Smooth muscle cell (in vitro differentiated cells): ENCODE measurements at regions not wholly inside any gene's neighbourhood (a gene's known extent, or its start where the extent isn't known, plus 50 kb on each side); places are given as distances from the start of the nearest gene placed in this dataset.

ENCODE experiments used
- DNase-seq: peaks from one replicate; lab custom pipeline; 2025; ENCODE audit not compliant: unreplicated experiment; lab: John Stamatoyannopoulos, UW
- H2AFZ ChIP-seq: fragments of 200-600 bp; sonication (generic); 2 replicates; pipeline ENCODE4 v1.6.0; 2016; ENCODE audit warnings: antibody characterized with exemption, low read depth, mild to moderate bottlenecking
- H3F3A ChIP-seq: fragments of 200-600 bp; sonication (generic); 2 replicates; pipeline ENCODE4 v1.6.0; 2017; ENCODE audit warnings: antibody characterized with exemption, low read depth
- H3K27ac ChIP-seq: fragments of 200-600 bp; sonication (generic); 2 replicates; pipeline ENCODE4 v1.5.1; 2016; ENCODE audit warnings: low read depth, mild to moderate bottlenecking
- H3K27me3 ChIP-seq: fragments of 200-600 bp; sonication (generic); 2 replicates; pipeline ENCODE4 v1.6.1; 2016; ENCODE audit warnings: low read depth, mild to moderate bottlenecking
- H3K36me3 ChIP-seq: fragments of 200-600 bp; sonication (generic); 2 replicates; pipeline ENCODE4 v1.5.1; 2016; ENCODE audit warnings: low read depth
- H3K4me1 ChIP-seq: fragments of 200-600 bp; sonication (generic); 2 replicates; pipeline ENCODE4 v1.5.1; 2016; ENCODE audit warnings: low read depth
- H3K4me2 ChIP-seq: fragments of 200-600 bp; sonication (generic); 2 replicates; pipeline ENCODE4 v1.6.0; 2016; ENCODE audit warnings: mild to moderate bottlenecking
- H3K4me3 ChIP-seq: fragments of 200-600 bp; sonication (generic); 2 replicates; pipeline ENCODE4 v1.5.1; 2016; ENCODE audit warnings: mild to moderate bottlenecking
- H3K79me2 ChIP-seq: fragments of 200-600 bp; sonication (generic); 2 replicates; pipeline ENCODE4 v1.6.0; 2016; ENCODE audit warnings: low read depth, mild to moderate bottlenecking
- H3K9ac ChIP-seq: fragments of 200-600 bp; sonication (generic); 2 replicates; pipeline ENCODE4 v1.6.0; 2016; ENCODE audit warnings: low read depth
- H3K9me3 ChIP-seq: fragments of 200-600 bp; sonication (generic); replicated peaks from 2 replicates; pipeline ENCODE4 v1.5.1; 2016; ENCODE audit warnings: low read depth
- H4K20me1 ChIP-seq: fragments of 200-600 bp; sonication (generic); 2 replicates; pipeline ENCODE4 v1.6.0; 2016; ENCODE audit warnings: low read depth
- CTCF ChIP-seq: fragments of 200-600 bp; sonication (generic); IDR thresholded peaks from 2 replicates; pipeline ENCODE4 v1.5.1; 2017; ENCODE audit warnings: borderline replicate concordance, mild to moderate bottlenecking, antibody characterized with exemption; ENCODE audit not compliant: insufficient read depth, poor library complexity, severe bottlenecking
- WGBS: methylation state at CpG from one replicate; pipeline ENCODE4 v1.1.7; 2016; ENCODE audit warnings: low lambda C conversion rate; 5-methylcytosine and 5-hydroxymethylcytosine counted together

DNA sequence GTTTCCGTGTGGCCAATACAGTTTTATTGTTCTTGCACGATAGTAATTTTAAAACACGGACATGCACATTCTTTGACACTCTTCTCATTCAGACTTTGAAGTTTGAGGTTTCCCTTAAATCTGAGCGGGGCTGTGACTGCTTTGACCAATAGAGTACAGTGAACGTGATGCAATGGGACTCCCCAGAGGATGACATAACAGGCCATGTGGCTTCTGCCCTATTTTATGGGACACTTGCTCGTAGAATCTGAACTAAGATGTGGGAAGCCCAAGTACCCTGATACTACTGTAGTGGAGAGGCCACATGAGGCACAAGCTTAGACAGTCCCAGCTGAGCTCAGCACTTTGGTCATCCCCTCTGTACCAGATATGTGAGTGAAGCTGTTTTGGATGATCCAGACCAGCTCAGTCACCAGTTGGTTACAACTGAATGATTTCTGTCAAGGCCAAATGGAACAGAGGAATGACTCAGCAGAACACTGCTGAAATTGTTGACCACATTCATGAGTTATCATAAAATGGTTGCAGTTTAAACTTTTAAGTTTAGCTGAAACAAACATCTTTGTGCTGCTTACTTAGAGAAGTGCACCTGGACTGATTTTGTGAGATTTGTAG lies 279.4 kb downstream of the RFPL4B start:
- TF ChIP-seq CTCF, result no peak
- Histone ChIP-seq H3K27ac (peak overlapping the region; percentile 70), H3K9ac (peak overlapping the region; percentile 9), H3K4me2 (peak overlapping the region; percentile 29), H3F3A (peaks cover 5% of the 10 kb centered on the region), H3K4me1 (no peaks in the 10 kb centered on the region), H2AFZ (peak overlapping the region; percentile 63), H4K20me1 (no peaks in the 10 kb centered on the region), H3K27me3 (no peaks in the 10 kb centered on the region), H3K9me3 (no peaks in the 10 kb centered on the region), H3K4me3 (no peak overlapping the region), H3K36me3 (no peaks in the 10 kb centered on the region), H3K79me2 (no peaks in the 10 kb centered on the region)
- WGBS, result 62% methylated on average over 6 of the region's 6 CpGs
- DNase-seq, result no peak

DNA sequence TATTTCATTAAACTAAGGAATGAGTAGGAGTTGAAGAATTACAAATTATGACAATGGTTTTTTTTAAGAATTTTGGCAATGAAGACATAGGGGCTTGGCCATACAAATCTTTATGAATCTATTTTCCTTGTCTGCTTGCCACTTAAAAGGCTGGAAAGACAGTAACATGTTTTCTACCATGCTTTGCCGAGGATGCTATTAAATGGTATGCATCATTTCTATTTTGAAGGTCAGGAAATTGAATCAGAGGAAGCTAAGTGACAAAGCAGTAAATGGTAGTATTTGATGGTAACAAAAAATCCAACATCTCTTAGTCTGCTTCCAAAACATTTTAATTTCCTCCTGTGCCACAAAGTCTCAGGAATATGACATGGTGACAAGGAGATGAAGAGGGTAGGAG lies 287.2 kb downstream of the RFPL4B start:
- Histone ChIP-seq H4K20me1 (no peaks in the 10 kb centered on the region), H2AFZ (peak overlapping the region; percentile 28), H3K4me2 (no peak overlapping the region), H3K9me3 (no peaks in the 10 kb centered on the region), H3K79me2 (no peaks in the 10 kb centered on the region), H3K27ac (no peak overlapping the region), H3K36me3 (no peaks in the 10 kb centered on the region), H3K4me1 (no peaks in the 10 kb centered on the region), H3K27me3 (no peaks in the 10 kb centered on the region), H3K4me3 (no peak overlapping the region), H3F3A (peaks cover 11% of the 10 kb centered on the region), H3K9ac (no peak overlapping the region)
- no peak for TF ChIP-seq CTCF
- no peak for DNase-seq
- WGBS, result 95% methylated on average over 1 of the region's 1 CpG

DNA sequence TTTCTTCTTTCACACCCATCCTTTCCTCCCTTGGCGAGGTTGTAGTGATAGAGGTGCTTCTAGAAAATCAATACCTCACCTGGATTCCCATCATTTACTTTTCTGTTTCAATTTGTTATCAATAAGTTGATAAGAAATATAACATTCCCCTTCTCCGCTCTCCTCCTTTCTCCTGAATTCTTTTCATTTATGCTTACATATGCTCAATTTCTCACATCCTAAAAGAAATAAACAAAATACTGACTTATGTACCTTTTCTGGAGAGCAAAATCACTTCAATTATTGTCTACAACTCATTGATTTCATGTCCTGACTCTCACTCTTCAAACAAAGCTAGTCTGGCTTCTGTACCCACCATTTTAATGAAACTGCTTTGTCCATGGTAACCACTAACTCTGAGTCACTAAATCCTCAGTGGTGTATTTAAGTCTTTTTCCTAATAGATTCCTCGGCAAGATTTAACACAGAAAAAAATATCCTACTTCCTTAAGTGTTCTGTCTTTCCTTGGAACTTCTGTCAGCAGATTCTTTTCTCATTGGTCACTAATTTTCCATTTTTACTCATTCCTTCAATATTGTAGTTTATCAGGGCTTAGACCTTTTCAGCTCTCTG lies 289.6 kb downstream of the RFPL4B start:
- Histone ChIP-seq H3K4me1 (no peaks in the 10 kb centered on the region), H4K20me1 (no peaks in the 10 kb centered on the region), H3K9ac (peak overlapping the region; percentile 61), H3K79me2 (no peaks in the 10 kb centered on the region), H3F3A (peaks cover 11% of the 10 kb centered on the region), H3K9me3 (no peaks in the 10 kb centered on the region), H3K4me3 (no peak overlapping the region), H3K27ac (peak overlapping the region; percentile 91), H3K27me3 (no peaks in the 10 kb centered on the region), H3K4me2 (peak overlapping the region; percentile 22), H2AFZ (peak overlapping the region; percentile 52), H3K36me3 (no peaks in the 10 kb centered on the region)
- DNase-seq, result no peak
- no peak for TF ChIP-seq CTCF
- 64% methylated on average over 3 of the region's 3 CpGs for WGBS

DNA sequence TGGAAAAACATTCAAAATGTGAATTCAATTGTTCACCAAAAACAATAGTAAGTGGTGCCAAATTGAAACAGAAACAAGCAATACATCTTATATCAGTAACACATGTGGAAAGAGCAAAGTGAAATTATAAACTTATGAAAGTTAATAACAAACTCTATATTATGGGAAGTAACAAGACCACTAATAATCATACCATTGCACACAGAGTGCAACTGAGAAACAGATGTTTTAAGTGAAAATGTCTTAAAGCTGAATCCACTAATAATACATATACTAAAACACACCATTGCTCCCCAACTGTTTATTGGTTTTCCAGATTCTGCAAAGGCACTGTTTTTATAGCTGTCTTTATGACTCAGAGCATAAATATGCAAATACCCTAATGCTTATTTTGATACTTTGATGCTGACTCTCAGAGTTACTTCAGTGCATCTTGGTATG lies 292.3 kb downstream of the RFPL4B start:
- no peaks in the 10 kb centered on the region for H4K20me1 ChIP-seq
- H3K27me3 ChIP-seq, result no peaks in the 10 kb centered on the region
- no peaks in the 10 kb centered on the region for H3K9me3 ChIP-seq
- no peaks in the 10 kb centered on the region for H3K4me1 ChIP-seq
- TF ChIP-seq CTCF, result no peak
- no peak for DNase-seq
- H2AFZ ChIP-seq, result no peak overlapping the region
- no peak overlapping the region for H3K9ac ChIP-seq
- no peak overlapping the region for H3K27ac ChIP-seq
- no peaks in the 10 kb centered on the region for H3K36me3 ChIP-seq
- no peak overlapping the region for H3K4me2 ChIP-seq
- no peak overlapping the region for H3K4me3 ChIP-seq
- no peaks in the 10 kb centered on the region for H3K79me2 ChIP-seq
- peaks cover 11% of the 10 kb centered on the region for H3F3A ChIP-seq
